ENCODE measurements at regions not wholly inside any gene's neighbourhood (a gene's known extent, or its start where the extent isn't known, plus 50 kb on each side); places are given as distances from the start of the nearest gene placed in this dataset.

- TF ChIP-seq CTCF (IDR thresholded peaks at IDR 0.05) (no peak), POLR2A (IDR thresholded peaks at IDR 0.05) (no peak)
- 94 to 100% (median 98%) methylated on average over 2 of the region's 2 CpGs for WGBS, 4 donors
- no peak for ATAC-seq
Measured at GRCh38 chr6:47426524-47427302, 50.9 kb upstream of the CD2AP start.

GRCh38 chr6:47427680-47428079 lies 49.9 kb upstream of the CD2AP start:
- no peak for DNase-seq
- H3K4me3 ChIP-seq: no peak overlapping the region
- H3K4me1 ChIP-seq: no peaks in the 10 kb centered on the region
- intact Hi-C loops (cut with DNase I): no loop called here
- H3K36me3 ChIP-seq: no peaks in the 10 kb centered on the region
- TF ChIP-seq CTCF (IDR thresholded peaks at IDR 0.05) (no peak), POLR2A (IDR thresholded peaks at IDR 0.05) (no peak)
- no peak overlapping the region for H3K27ac ChIP-seq
- H3K27me3 ChIP-seq: no peaks in the 10 kb centered on the region
- no peak for ATAC-seq
- peaks cover 0 to 26% (median 12%) of the 10 kb centered on the region in 12 donors for H3K9me3 ChIP-seq

More at GRCh38 chr6:47426524-47427302, 50.9 kb upstream of the CD2AP start:
- Histone ChIP-seq H3K4me3 (no peak overlapping the region), H3K27ac (no peak overlapping the region), H3K4me1 (no peaks in the 10 kb centered on the region), H3K36me3 (no peaks in the 10 kb centered on the region), H3K9me3 (peaks cover 0 to 26% (median 12%) of the 10 kb centered on the region in 12 donors), H3K27me3 (no peaks in the 10 kb centered on the region)
- intact Hi-C loops (cut with DNase I): no loop called here
- DNase-seq: no peak
